NCI-H526 treated with DMSO at 0.1 percent for 48 hours (cell line): ENCODE measurements at regions not wholly inside any gene's neighbourhood (a gene's known extent, or its start where the extent isn't known, plus 50 kb on each side); places are given as distances from the start of the nearest gene placed in this dataset.
A peak's percentile ranks its signal among the peaks of the same experiment; 100 is the strongest.

Source experiments
- DNase-seq: peaks from one replicate; lab custom pipeline; 2025; lab: John Stamatoyannopoulos, UW

GRCh38 chr14:40494483-40494882 lies 1062.2 kb upstream of the FBXO33 start:
- no peak for DNase-seq

- no peak for DNase-seq
Measured at GRCh38 chr14:40487824-40488223, 1055.6 kb upstream of the FBXO33 start.

GRCh38 chr14:40485688-40486087 lies 1053.5 kb upstream of the FBXO33 start:
- no peak for DNase-seq

GRCh38 chr14:40476005-40476404 lies 1043.8 kb upstream of the FBXO33 start:
- no peak for DNase-seq

- no peak for DNase-seq
Measured at GRCh38 chr14:40467969-40468368, 1035.7 kb upstream of the FBXO33 start.

GRCh38 chr14:40464531-40464930 lies 1032.3 kb upstream of the FBXO33 start:
- DNase-seq, result no peak

- no peak for DNase-seq
Measured at GRCh38 chr14:40463886-40464285, 1031.7 kb upstream of the FBXO33 start.

- DNase-seq, result no peak
Measured at GRCh38 chr14:40452674-40453073, 1020.4 kb upstream of the FBXO33 start.

GRCh38 chr14:40447017-40447416 lies 1014.8 kb upstream of the FBXO33 start:
- no peak for DNase-seq

GRCh38 chr14:40445020-40445419 lies 1012.8 kb upstream of the FBXO33 start:
- DNase-seq, result no peak

GRCh38 chr14:40436551-40436950 lies 1004.3 kb upstream of the FBXO33 start:
- no peak for DNase-seq

- peak; percentile 68 for DNase-seq
Measured at GRCh38 chr14:40417777-40418401, 985.7 kb upstream of the FBXO33 start.

- no peak for DNase-seq
Measured at GRCh38 chr14:40416565-40416964, 984.3 kb upstream of the FBXO33 start.

- DNase-seq, result no peak
Measured at GRCh38 chr14:40414386-40414785, 982.2 kb upstream of the FBXO33 start.

GRCh38 chr14:40413136-40413535 lies 980.9 kb upstream of the FBXO33 start:
- DNase-seq, result no peak

GRCh38 chr14:40410708-40411107 lies 978.5 kb upstream of the FBXO33 start:
- no peak for DNase-seq

GRCh38 chr14:40402957-40403356 lies 970.7 kb upstream of the FBXO33 start:
- no peak for DNase-seq

- no peak for DNase-seq
Measured at GRCh38 chr14:40398981-40399380, 966.7 kb upstream of the FBXO33 start.

GRCh38 chr14:40394634-40395340 lies 962.6 kb upstream of the FBXO33 start:
- no peak for DNase-seq

GRCh38 chr14:40393143-40393542 lies 960.9 kb upstream of the FBXO33 start:
- no peak for DNase-seq

GRCh38 chr14:40386433-40386832 lies 954.2 kb upstream of the FBXO33 start:
- DNase-seq, result no peak

GRCh38 chr14:40374221-40374620 lies 942.0 kb upstream of the FBXO33 start:
- DNase-seq, result no peak

GRCh38 chr14:40371011-40371410 lies 938.8 kb upstream of the FBXO33 start:
- DNase-seq, result no peak

GRCh38 chr14:40368314-40368713 lies 936.1 kb upstream of the FBXO33 start:
- no peak for DNase-seq
